Adrenal gland (tissue), 9 donors: ENCODE measurements at regions not wholly inside any gene's neighbourhood (a gene's known extent, or its start where the extent isn't known, plus 50 kb on each side); places are given as distances from the start of the nearest gene placed in this dataset.

Experiments used
- DNase-seq, 7 donors: peaks; one replicate each; pipeline ENCODE4 v3.0.0-alpha.2; 2019 to 2020
- H3K27ac ChIP-seq, 5 donors: fragments of 200-600 bp; sonication (generic) in 4 of 5; 1 replicate in 3 of 5; 2 replicates in 2 of 5; pipeline versions ENCODE4 v1.5.1 to v1.8.0; 2016 to 2020; ENCODE audit warnings: mild to moderate bottlenecking in 1 of 5
- H3K27me3 ChIP-seq: fragments of 200-600 bp; 2 replicates; pipeline ENCODE4 v1.8.0; 2021
- H3K36me3 ChIP-seq, 2 donors: fragments of 200-600 bp; replicated peaks in 1 of 2; 1 replicate in 1 of 2; 2 replicates in 1 of 2; pipeline versions ENCODE4 v1.5.1 to v1.8.0; 2018 to 2022
- H3K4me1 ChIP-seq, 2 donors: fragments of 200-600 bp; replicated peaks in 1 of 2; 1 replicate in 1 of 2; 2 replicates in 1 of 2; pipeline versions ENCODE4 v1.5.1 to v1.8.0; 2018 to 2021
- H3K4me3 ChIP-seq, 4 donors: fragments of 200-600 bp; sonication (generic) in 3 of 4; one replicate each; pipeline ENCODE4 v1.5.1; 2016 to 2018
- H3K9me3 ChIP-seq, 3 donors: fragments of 200-600 bp; sonication (generic) in 1 of 3; replicated peaks in 1 of 3; 1 replicate in 2 of 3; 2 replicates in 1 of 3; pipeline versions ENCODE4 v1.5.1 to v1.8.0; 2016 to 2021
- CTCF ChIP-seq, 6 experiments: fragments of 450-650 bp in 4 of 6; fragments of 200-600 bp in 2 of 6; sonication (generic) in 1 of 6; IDR thresholded peaks; 1 replicate in 5 of 6; 2 replicates in 1 of 6; pipeline versions ENCODE4 v1.5.1 to v1.8.0; 2016 to 2021; ENCODE audit warnings: antibody characterized with exemption in 6 of 6, mild to moderate bottlenecking in 2 of 6, moderate library complexity in 1 of 6
- POLR2A ChIP-seq, 2 donors: fragments of 450-650 bp; IDR thresholded peaks; one replicate each; pipeline ENCODE4 v1.6.1; 2017; ENCODE audit warnings: antibody characterized with exemption in 2 of 2, mild to moderate bottlenecking in 2 of 2, moderate library complexity in 1 of 2
- WGBS, 4 donors: extraction: QIAGEN DNeasy Blood & Tissue Kit in 2 of 4; methylation state at CpG; one replicate each; pipeline versions ENCODE4 v1.1.5 to v1.1.7; 2013 to 2017; 5-methylcytosine and 5-hydroxymethylcytosine counted together
- intact Hi-C, 2 donors: fragments of 100-400 bp; cut with DNase I; formaldehyde crosslinking; loops; one replicate each; pipeline versions ENCODE4 v1.14.1 to v1.15.0; 2022 to 2023
- donor health status: healthy with polysubstance abuse.
- donor health status: Bipolar disorder and iron deficiency.
- donor health status: DM: yes; HTN: yes; CAD: no.
- donor health status: DM: no; HTN: no; CAD: no.
- donor health status: DM: no; HTN: no; CAD: no.

GRCh38 chr17:45709728-45710288 is 74.3 kb upstream of the CRHR1 start:
- 69 to 72% (median 71%) methylated on average over 4 to 6 of the region's 6 CpGs for WGBS, 4 donors
- no peak overlapping the region for H3K27ac ChIP-seq
- H3K27me3 ChIP-seq: no peaks in the 10 kb centered on the region
- DNase-seq: no peak
- H3K4me1 ChIP-seq: no peaks in the 10 kb centered on the region
- H3K4me3 ChIP-seq: no peak overlapping the region
- H3K9me3 ChIP-seq: no peaks in the 10 kb centered on the region
- no peak for TF ChIP-seq POLR2A (IDR thresholded peaks at IDR 0.05)
- TF ChIP-seq CTCF (IDR thresholded peaks at IDR 0.05): no peak
- intact Hi-C loops: no loop called here
- no peaks in the 10 kb centered on the region for H3K36me3 ChIP-seq

GRCh38 chr17:45715787-45716186 is 68.3 kb upstream of the CRHR1 start:
- no peak overlapping the region for H3K27ac ChIP-seq
- H3K4me3 ChIP-seq: no peak overlapping the region
- no peaks in the 10 kb centered on the region for H3K4me1 ChIP-seq
- WGBS, 4 donors: 67 to 83% (median 76%) methylated on average over 1 to 3 of the region's 3 CpGs
- H3K9me3 ChIP-seq: no peaks in the 10 kb centered on the region
- intact Hi-C loops: no loop called here
- H3K27me3 ChIP-seq: no peaks in the 10 kb centered on the region
- TF ChIP-seq POLR2A (IDR thresholded peaks at IDR 0.05) (no peak), CTCF (IDR thresholded peaks at IDR 0.05) (no peak)
- H3K36me3 ChIP-seq: no peaks in the 10 kb centered on the region
- no peak for DNase-seq

GRCh38 chr17:45718791-45719190 is 65.3 kb upstream of the CRHR1 start:
- Histone ChIP-seq H3K36me3 (no peaks in the 10 kb centered on the region), H3K9me3 (no peaks in the 10 kb centered on the region), H3K4me1 (no peaks in the 10 kb centered on the region), H3K4me3 (no peak overlapping the region), H3K27me3 (no peaks in the 10 kb centered on the region), H3K27ac (no peak overlapping the region)
- DNase-seq: no peak
- 73 to 82% (median 75%) methylated on average over 5 of the region's 5 CpGs for WGBS, 4 donors
- intact Hi-C loops: no loop called here
- TF ChIP-seq POLR2A (IDR thresholded peaks at IDR 0.05) (no peak), CTCF (IDR thresholded peaks at IDR 0.05) (no peak)

GRCh38 chr17:45719335-45720071 is 64.6 kb upstream of the CRHR1 start:
- H3K27me3 ChIP-seq: no peaks in the 10 kb centered on the region
- no peak overlapping the region for H3K4me3 ChIP-seq
- no peaks in the 10 kb centered on the region for H3K36me3 ChIP-seq
- intact Hi-C loops: no loop called here
- no peak overlapping the region for H3K27ac ChIP-seq
- no peaks in the 10 kb centered on the region for H3K4me1 ChIP-seq
- H3K9me3 ChIP-seq: no peaks in the 10 kb centered on the region
- peak in 1 of 7 donors; percentile 17 for DNase-seq
- WGBS, 4 donors: 65 to 77% (median 73%) methylated on average over 3 of the region's 3 CpGs
- peak in 2 of 6 experiments; percentile 7 to 12 for TF ChIP-seq CTCF (IDR thresholded peaks at IDR 0.05)
- no peak for TF ChIP-seq POLR2A (IDR thresholded peaks at IDR 0.05)
